Right atrium auricular region (tissue), 2 donors: ENCODE measurements at regions not wholly inside any gene's neighbourhood (a gene's known extent, or its start where the extent isn't known, plus 50 kb on each side); places are given as distances from the start of the nearest gene placed in this dataset.

ENCODE experiments used
- DNase-seq: peaks from one replicate; pipeline ENCODE4 v3.0.0-alpha.2; 2019; ENCODE audit warnings: low spot score
- H3K27ac ChIP-seq, 2 donors: fragments of 200-600 bp; sonication (generic); 1 replicate in 1 of 2; 2 replicates in 1 of 2; pipeline ENCODE4 v1.5.1; 2016 to 2019
- H3K27me3 ChIP-seq, 2 donors: fragments of 200-600 bp; sonication (generic); one replicate each; pipeline versions ENCODE4 v1.5.1 to v1.6.0; 2017 to 2019
- H3K36me3 ChIP-seq: fragments of 200-600 bp; sonication (generic); one replicate; pipeline ENCODE4 v1.5.1; 2016
- H3K4me1 ChIP-seq, 2 donors: fragments of 200-600 bp; sonication (generic); one replicate each; pipeline versions ENCODE4 v1.5.1 to v1.6.0; 2017 to 2019
- H3K4me3 ChIP-seq, 2 donors: fragments of 200-600 bp; sonication (generic); 1 replicate in 1 of 2; 2 replicates in 1 of 2; pipeline ENCODE4 v1.5.1; 2017 to 2019; ENCODE audit warnings: mild to moderate bottlenecking in 1 of 2, moderate library complexity in 1 of 2
- H3K9me3 ChIP-seq, 2 donors: fragments of 200-600 bp; sonication (generic); one replicate each; pipeline ENCODE4 v1.5.1; 2019
- TF ChIP-seq, protein P1 (sequence below), 2 donors: fragments of 200-600 bp; sonication (generic); IDR thresholded peaks; one replicate each; pipeline ENCODE4 v1.5.1; 2019; ENCODE audit warnings: antibody characterized with exemption in 2 of 2

DNA sequence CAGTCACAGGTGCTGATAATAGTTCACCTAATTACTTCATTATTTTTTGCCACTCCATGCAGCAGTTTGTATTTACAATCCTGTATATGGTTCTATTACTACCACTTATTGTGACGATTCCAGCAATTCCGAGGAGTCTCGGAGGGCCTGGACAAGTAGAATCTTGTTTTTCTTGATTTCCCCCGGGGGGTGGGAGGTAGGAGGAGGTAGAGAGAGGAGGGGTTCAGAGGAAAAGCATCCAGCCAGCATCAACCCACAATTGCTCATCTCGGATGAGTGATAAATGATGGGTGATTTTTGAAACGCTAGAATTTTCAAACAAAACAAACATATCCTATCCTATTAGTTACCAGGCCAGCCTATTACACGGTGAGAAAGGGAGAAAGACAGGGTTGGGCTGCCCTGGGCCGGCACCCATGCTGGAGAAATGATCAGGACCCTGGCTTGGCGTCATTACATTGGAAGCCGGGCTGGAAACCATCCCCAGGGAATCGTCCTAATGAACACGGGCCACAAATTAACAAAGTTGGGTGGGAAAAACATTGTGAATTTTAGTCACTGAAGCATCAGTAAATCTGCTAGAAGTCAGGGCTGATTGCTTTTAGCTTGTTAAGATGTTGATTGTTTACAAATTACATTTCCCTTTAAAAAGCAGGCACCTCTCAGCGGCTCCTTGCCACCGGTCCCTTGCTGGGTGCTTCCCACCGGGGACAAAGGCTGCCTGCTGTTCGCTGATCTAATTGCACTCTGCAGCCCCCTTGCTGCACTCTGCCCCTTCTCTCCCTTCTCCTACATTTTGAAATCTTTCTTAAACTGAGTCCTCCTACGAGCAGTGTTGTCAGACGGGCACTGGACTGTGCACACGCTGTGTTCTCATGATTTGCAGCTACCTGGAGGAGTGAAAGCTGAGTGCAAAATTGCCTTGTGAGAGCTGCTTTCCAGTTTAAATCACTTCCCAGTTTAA lies 95.5 kb downstream of the FAM204A start:
- no peaks in the 10 kb centered on the region for H3K9me3 ChIP-seq
- DNase-seq = no peak
- H3K36me3 ChIP-seq = no peaks in the 10 kb centered on the region
- H3K4me3 ChIP-seq = no peak overlapping the region
- H3K27me3 ChIP-seq = peaks cover 6 to 12% of the 10 kb centered on the region in 2 donors
- TF ChIP-seq, protein P1, sequence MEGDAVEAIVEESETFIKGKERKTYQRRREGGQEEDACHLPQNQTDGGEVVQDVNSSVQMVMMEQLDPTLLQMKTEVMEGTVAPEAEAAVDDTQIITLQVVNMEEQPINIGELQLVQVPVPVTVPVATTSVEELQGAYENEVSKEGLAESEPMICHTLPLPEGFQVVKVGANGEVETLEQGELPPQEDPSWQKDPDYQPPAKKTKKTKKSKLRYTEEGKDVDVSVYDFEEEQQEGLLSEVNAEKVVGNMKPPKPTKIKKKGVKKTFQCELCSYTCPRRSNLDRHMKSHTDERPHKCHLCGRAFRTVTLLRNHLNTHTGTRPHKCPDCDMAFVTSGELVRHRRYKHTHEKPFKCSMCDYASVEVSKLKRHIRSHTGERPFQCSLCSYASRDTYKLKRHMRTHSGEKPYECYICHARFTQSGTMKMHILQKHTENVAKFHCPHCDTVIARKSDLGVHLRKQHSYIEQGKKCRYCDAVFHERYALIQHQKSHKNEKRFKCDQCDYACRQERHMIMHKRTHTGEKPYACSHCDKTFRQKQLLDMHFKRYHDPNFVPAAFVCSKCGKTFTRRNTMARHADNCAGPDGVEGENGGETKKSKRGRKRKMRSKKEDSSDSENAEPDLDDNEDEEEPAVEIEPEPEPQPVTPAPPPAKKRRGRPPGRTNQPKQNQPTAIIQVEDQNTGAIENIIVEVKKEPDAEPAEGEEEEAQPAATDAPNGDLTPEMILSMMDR (IDR thresholded peaks at IDR 0.05) = no peak
- H3K27ac ChIP-seq = no peak overlapping the region
- no peaks in the 10 kb centered on the region for H3K4me1 ChIP-seq

DNA sequence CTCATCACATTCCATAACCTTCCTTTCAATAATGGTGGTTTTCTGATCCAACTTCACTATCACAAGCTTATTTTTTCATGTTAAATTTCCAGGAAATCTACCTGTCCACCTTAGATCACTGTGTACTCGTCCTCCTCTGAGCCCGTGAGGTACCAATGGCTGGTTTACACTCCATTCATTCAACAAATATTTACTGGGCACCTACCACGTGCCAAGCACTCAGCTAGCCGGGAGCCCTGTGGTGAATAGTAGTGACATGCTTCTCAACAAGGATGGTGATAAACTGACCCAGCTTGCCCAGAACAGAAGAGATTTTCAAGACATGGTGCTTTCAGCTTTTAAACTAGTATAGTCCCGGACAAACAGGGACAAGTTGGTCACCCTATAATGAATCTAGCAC lies 98.2 kb downstream of the FAM204A start:
- no peak for DNase-seq
- no peaks in the 10 kb centered on the region for H3K36me3 ChIP-seq
- H3K27ac ChIP-seq = no peak overlapping the region
- peaks cover 7 to 12% of the 10 kb centered on the region in 2 donors for H3K27me3 ChIP-seq
- no peak overlapping the region for H3K4me3 ChIP-seq
- TF ChIP-seq, protein P1 (IDR thresholded peaks at IDR 0.05) = no peak
- no peaks in the 10 kb centered on the region for H3K9me3 ChIP-seq
- no peaks in the 10 kb centered on the region for H3K4me1 ChIP-seq

DNA sequence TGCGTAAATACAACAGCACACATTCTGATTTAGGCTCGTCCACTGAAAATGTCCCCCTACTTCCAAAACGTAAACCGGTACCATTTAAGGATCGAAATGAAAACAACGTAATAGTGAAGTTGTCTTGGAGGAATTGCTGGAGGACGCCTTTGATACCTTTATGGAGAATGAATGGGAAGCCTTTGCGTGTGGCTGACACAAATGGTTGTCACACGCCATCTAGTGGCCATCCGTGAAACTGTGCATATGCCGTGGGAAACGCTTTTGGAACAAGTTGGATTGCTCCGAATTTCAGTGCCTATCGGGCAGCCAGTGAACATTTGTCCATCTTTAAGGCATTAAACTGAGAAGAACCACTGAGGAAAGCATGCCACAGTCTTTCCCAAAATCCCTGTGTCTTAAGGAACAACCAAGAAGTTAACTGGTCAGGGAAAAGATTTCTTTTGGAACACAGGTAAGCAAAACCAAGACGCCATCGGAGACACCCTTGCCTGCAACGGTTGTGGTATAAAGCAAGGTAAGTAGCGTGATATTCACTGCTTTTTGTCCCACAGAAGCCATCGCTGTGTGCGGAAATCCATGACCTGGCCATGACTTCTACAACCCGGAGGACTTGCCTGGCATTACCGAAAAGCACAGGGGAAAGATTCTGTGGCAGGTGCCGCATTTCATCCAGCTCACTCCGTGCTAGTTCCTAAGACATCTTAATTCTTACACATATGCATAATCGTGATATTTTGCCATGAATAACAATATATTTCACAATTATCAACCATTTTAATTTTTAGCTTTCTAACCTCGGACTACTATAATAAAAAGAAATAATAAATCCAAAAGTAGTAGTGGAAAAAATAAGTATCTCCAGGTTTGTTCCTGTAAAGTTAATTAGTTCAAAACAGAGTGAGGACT lies 100.6 kb downstream of the FAM204A start:
- TF ChIP-seq, protein P1 (IDR thresholded peaks at IDR 0.05) = peak; percentile 58 to 93
- Histone ChIP-seq H3K27me3 (peaks cover 3 to 7% of the 10 kb centered on the region in 2 donors), H3K36me3 (no peaks in the 10 kb centered on the region), H3K9me3 (no peaks in the 10 kb centered on the region), H3K4me1 (no peaks in the 10 kb centered on the region), H3K4me3 (no peak overlapping the region), H3K27ac (no peak overlapping the region)
- DNase-seq = peak; percentile 89

DNA sequence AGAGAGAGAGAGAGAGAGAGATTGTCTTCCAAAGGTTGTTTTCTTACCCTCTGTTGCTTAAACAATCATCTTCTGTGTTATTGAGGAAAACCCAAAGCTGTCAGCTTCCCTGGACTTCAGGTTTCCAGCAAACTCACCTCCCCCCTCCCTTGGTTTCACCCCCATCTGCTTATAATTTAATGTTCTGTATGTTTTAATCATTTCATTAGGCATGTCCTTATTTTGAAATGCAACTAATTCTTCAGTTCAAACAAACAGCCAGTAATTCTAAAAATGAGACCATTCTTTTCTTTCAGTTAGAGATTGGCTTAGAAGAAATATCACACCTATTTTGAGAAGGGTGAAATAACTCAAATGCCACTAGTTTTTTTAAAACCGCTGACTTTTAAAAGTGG lies 102.9 kb downstream of the FAM204A start:
- TF ChIP-seq, protein P1 (IDR thresholded peaks at IDR 0.05) = no peak
- Histone ChIP-seq H3K27ac (no peak overlapping the region), H3K4me1 (no peaks in the 10 kb centered on the region), H3K36me3 (no peaks in the 10 kb centered on the region), H3K27me3 (peaks cover 0 to 3% of the 10 kb centered on the region in 2 donors), H3K9me3 (no peaks in the 10 kb centered on the region), H3K4me3 (no peak overlapping the region)
- no peak for DNase-seq

DNA sequence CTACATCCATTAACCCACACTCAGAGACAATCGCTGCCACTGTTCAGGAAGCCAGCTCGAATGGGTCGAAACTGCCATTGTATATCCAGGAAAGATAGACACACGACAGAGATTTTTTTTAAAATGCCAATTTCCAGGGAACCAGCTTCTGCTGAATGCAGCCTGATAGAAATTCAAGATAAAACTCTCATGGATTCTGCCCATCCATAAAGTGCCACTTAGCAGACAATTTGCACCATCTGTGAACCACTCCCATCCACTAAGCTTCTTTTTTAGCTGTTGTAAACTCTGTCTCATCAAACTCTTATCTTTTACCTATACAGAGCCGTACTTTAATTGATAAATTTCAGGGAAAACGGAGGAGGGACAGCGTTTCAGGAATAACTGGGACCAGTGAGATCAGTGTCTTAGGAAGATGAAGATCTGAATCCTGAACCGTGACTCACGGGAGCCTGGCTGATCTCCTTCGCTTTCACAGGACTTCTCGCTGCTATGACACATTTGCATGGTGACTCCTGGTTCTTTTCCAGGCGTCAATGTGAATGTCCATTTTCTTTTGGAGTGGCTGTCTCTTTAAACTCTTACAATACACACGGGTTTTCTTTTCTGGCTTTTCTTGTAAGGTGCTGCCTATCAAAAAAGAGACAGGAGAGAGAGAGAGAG lies 103.4 kb downstream of the FAM204A start:
- Histone ChIP-seq H3K36me3 (no peaks in the 10 kb centered on the region), H3K27me3 (peaks cover 0 to 3% of the 10 kb centered on the region in 2 donors), H3K4me3 (no peak overlapping the region), H3K4me1 (no peaks in the 10 kb centered on the region), H3K9me3 (no peaks in the 10 kb centered on the region), H3K27ac (no peak overlapping the region)
- DNase-seq = no peak
- TF ChIP-seq, protein P1 (IDR thresholded peaks at IDR 0.05) = no peak
